Smooth muscle cell of the brain vasculature (primary cell): ENCODE measurements at regions not wholly inside any gene's neighbourhood (a gene's known extent, or its start where the extent isn't known, plus 50 kb on each side); places are given as distances from the start of the nearest gene placed in this dataset.

ENCODE experiments used
- DNase-seq: peaks from one replicate; pipeline ENCODE4 v3.0.0-alpha.2; 2012; ENCODE audit warnings: low read depth, low spot score

GRCh38 chr5:54927097-54927746, 58.2 kb downstream of the ESM1 start:
- DNase-seq: no peak

GRCh38 chr5:54924487-54924886, 60.9 kb downstream of the ESM1 start:
- DNase-seq: no peak

- DNase-seq: no peak
Measured at GRCh38 chr5:54917323-54917722, 68.1 kb downstream of the ESM1 start.

DNA sequence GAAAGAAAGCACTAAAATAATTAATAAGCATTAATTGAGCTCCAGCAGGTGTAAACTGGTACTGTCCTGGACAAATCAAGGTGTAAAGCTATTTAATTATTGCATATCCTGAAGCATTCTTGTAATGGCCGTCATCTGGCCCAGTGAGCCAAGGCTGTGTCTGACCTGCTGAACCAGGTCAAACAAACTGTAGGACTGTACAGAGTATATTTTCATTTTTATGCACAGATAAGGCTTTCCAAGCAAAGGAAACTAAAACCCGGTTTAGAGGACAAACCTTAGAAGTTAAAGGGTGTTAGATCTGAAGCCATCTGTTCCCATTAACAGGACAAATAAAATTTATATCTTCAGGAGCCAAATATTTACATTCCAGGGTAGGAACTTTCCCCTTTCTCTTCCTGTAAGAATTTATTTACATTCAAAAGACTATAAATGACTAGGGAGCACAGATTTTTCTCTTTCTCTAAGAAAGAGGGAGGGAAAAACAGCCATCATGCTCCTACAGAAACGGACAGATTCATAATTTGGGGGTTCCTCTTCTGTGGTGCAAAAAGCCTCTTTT, 69.8 kb downstream of the ESM1 start:
- no peak for DNase-seq

DNA sequence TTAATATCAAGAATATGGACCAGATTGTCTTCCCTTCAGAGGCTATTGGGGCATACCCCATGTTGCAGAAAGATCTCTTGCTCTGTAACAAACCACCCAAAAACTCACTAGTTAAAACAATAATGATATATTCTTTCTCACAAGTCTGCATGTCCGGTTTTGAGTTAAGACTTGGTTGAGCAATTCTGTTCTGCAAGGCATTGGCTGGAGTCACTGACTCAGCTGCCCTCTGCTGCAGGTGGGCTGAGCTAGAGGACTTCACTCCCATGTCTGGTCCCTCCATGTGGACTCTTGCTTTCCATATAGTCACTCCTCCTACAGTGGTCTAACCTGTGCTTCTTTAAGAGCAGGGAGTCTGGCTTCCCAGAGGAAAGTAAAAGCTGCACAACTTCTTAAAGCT, 73.4 kb downstream of the ESM1 start:
- no peak for DNase-seq

DNA sequence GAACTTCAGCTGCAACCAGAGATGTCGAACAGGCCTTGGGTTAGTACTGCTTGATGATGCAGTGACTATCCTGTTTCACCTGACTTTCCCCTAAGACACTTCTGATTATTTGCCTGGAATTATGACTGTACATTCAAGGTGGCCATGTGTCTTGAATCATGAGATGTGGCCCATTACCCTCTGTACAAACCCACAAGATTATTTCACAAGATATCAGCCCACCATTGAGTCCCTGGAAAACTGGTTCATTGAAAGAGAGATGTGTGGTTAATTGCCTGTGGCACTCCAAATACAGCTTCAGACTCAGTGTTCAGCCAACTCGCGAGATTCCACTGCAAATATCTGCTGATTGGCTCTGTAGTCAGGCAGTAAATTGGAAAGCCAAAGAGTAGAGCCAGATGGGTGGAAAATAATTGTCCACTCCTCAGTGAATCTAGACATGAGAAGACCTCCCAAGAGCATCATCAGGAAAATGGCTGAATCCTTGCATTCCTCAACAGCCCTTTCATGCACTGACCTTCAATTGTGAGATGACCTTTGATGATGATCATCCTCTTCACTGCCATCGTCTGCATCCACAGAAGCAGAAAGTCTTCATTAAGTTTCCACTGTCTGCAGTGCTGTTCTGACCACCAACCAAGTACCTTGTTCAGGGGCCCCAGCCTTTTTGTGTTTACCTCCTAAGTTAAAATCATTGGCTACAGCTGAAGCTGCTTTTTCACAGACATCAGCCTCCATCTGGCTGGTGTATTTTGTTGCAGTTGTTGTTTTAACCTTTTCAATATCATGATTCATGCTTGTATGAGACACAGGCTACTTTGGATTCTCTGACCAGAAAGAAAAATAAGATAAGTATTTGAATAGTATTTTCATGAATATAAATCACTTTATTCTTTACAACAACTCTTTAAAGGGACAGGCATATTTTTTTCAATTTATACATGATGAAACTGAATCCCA, 75.2 kb downstream of the ESM1 start:
- DNase-seq: peak; percentile 52

GRCh38 chr5:54908774-54909525, 76.4 kb downstream of the ESM1 start:
- DNase-seq: no peak

DNA sequence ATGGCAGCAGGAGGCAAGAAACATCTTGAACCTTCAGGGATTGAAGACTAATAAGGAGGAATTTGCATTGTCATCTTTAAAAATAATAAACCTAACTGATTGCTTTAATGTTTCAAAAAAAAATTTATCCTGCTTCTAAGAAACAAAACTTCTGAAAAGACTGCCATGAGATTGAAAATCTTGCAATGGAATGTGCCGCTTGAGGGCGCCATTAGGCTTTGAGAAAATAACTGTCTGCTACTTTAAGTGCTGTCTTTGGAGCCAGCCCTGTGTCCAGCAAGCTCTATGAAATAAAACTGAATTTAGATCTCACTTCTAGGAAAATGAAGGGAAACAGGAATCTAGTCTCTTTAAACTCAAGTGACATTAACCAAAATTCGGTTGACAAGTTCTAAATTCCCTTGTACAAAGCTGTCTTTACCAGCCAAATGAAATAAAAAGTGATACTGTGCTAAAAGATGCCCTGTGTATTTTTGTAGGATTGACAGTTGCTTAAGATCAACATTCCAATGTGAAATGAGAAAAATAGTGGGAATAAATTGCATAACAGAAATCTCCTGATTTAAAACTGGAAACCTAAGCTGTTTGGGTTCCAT, 79.4 kb downstream of the ESM1 start:
- DNase-seq: no peak

DNA sequence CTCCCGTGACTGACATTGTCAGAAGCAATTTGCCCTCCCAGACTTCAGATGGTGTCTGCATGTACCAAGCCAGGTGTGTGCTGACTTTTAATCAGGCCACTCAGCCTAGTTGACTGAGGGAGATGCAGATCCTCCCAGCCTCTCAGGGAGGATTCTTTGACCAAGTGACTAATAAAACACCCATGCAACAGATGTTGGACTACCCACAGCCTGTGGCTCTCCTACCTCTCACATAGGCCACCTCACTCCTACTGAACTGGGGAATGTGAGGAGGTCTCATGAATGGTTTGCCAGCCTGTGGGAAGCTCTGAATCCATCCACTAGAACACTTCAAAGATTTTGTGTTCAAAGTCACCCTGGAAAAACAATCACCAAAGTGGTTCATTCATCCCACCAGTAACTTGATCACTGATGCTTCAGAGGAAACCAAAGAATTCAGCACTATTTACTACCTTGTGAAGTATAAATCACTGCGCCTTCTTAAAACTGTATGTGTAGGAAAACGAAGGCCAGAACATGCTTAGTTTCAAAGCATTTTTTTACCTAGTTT, 80.1 kb downstream of the ESM1 start:
- DNase-seq: no peak

DNA sequence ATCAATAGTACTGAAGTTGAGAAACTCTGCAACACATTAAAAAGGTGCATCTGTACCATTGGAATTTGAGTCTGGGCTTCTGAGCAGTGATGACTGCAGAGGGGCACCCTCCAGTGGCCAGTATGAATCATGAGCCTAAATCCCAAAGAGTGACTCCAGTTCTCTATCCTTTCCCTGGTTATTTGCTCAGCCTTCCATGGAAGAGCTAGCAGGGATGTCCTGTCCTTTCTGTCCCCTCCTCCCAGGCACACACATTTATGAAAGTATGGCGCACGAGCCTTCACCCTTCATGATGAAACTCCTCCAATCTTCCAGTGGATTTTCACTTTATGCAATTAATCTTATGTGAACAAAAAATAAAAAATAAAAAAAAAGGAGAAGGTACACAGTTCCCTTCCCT, 81.0 kb downstream of the ESM1 start:
- DNase-seq: no peak

DNA sequence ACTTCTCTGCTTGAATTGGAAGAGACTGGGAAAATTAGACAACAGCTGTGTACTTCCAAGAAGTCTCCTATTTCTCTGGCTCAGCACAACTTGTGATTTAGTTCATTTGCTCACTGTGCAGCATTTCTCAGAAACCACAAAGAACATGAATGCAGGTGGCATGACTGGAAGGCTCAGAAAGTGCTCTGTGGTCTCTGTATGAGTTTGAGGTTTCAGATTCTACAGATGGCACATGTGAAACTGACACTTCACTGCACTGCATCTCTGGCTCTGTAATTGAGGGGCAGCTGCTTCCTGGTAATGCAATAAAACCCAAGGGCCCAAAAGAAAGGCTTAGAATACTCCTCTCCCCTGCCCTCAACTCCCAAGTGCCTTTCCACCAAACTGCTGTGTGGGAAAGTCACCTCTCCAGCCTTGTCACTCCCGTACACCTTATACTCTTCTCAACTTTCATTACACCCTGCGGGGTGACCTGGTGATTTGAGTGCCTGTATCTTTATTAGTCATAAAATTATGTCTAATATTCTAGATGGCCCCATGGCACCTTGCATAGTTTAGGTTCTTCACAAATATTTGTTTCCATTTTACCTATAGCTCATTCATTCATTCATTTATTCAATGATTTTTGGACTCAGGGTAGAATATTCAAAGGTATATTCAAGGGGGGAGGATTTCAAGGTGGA, 82.5 kb downstream of the ESM1 start:
- DNase-seq: no peak

DNA sequence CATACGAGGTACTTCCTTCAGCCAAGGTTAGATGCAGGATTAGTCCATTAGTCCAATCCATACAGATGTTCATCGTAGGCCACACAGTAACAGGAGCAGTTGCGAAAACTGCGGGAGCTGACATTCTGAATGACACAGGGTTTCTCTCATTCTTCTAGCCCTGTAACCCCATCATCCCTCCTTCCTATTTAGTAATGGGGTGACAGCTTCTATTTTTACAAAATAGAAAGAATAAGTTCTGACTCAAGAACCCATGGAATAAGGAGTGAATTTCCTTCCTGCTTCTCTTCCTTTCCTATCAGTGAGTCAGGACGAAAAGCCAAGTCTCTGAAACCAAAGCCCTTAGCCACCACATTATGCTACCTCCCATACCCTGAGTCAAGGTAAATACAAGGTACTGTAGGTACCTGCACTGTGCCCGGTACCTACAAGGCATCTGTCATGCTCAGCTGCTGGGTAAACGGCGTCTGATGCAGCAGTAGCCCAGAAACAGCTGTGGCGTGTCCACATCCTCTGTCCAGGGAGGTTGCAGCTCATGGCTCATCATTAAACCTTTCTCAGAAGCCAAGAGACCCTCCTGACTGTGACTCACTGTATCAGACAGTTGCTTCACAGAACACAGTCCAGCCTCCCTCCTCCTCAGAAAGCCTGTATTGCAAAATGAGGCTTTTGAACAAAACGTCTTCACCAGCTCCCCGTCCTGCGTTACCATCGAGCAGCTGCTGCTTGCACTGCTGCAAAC, 84.2 kb downstream of the ESM1 start:
- no peak for DNase-seq

DNA sequence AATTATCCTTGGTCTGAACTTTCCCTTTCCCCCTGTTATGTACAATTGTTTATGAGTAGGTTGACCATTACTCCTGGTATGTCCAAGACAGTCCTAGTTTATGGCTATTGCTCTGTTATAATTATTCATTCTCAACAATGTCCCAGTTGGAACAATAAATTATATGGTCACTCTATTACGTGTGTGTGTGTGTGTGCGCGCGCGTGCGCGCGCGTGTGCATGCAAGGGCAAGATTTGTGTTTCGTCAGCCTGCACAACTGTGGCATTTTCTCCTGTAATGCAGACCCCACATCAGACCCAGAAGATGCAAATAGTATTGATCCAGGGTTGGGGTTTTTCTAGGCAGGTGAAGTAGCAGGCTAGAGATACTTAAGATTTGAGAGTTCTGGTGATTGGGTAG, 88.4 kb downstream of the ESM1 start:
- DNase-seq: no peak

DNA sequence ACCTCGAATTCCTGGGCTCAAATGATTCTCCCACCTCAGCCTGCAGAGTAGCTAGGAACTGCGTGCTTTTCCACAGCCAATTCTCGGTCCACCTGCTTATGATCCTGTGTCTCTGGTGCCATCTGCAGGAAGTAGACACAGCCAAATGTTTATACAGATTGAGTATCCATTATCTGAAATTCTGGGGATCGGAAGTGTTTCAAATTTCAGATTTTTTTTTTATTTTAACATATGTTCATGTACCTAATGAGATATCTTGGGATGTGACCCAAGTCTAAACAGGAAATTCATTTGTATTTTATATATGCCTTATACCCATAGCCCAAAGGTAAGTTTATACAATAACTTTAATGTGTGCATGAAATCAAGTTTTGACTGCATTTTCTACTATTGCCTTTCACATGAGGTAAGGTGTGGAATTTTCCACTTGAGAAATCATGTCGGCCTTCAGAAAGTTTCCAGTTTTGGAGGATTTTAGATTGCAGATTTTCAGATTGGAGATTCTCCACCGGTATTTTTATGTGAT, 89.5 kb downstream of the ESM1 start:
- no peak for DNase-seq

GRCh38 chr5:54894957-54895815, 90.2 kb downstream of the ESM1 start:
- no peak for DNase-seq

DNA sequence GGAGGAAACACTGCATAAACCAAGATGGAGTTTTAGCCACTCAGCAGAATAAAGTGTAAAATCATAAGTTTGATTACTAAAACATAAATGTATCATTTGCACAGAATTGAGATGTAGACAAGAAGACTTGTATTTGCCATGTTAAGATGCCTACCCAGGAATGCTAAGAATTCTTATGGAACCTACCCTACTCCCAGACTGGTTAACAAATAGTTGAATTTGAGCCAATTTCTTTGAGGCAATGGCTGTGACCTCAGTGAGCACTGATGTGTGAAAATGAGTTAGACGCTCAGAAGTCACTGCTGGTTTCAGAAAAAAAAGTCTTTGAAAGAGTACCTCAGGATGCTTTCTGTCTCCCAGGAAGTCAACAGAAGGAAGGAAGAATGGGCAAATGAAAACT, 95.6 kb downstream of the ESM1 start:
- no peak for DNase-seq

- no peak for DNase-seq
Measured at GRCh38 chr5:54887663-54888062, 97.7 kb downstream of the ESM1 start.

DNA sequence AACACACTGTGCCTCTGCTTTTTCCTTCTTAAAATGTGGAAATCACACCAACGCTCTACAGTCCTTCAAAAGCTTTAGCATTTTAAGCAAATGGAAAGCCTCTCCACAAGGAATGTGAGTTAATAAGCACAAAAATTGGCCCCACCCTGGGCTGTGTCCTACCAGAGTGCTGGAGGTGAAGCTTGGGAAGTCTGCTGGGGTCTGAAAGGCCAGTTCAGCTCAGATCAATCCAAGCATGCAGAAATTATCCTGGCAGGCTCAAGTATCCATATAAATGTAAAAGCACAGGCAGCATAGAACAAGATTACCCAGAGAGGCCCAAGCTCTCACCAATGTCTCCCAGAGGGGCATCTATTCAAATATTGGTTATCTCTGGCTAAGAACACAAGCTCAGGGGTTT, 98.5 kb downstream of the ESM1 start:
- no peak for DNase-seq

DNA sequence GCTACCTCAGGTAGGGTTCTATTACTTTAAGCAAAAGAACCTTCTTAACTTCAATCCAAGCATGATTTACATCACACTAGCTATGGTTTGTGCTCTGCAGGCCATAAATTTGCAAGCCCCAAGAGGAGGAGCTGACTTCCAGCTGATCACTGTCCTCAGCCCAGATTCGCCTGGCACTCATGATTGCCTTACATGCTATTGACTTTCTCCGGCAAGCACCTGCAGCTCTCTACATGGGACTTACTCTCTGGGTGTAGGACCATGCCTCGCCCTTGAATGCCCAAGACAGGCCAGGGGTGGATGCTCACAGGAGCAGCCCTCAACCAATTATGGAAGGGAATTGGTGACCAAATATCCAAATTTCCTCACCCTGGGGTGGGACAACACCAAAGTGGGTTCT, 99.8 kb downstream of the ESM1 start:
- DNase-seq: no peak
